ENCODE measurements at regions not wholly inside any gene's neighbourhood (a gene's known extent, or its start where the extent isn't known, plus 50 kb on each side); places are given as distances from the start of the nearest gene placed in this dataset.

- no peaks in the 10 kb centered on the region for H3K36me3 ChIP-seq
- no peak overlapping the region for H3K27ac ChIP-seq
- intact Hi-C loops (cut with DNase I) = no loop called here
- no peak overlapping the region for H3K9ac ChIP-seq (ENCODE audit: low read depth in 2 of 2, low read length in 2 of 2)
- no peaks in the 10 kb centered on the region for H3K9me3 ChIP-seq
- no peak overlapping the region for H3K4me3 ChIP-seq
- no peak for DNase-seq
- H3K4me1 ChIP-seq = no peaks in the 10 kb centered on the region
- no peaks in the 10 kb centered on the region for H3K27me3 ChIP-seq
- no peak for TF ChIP-seq CTCF (IDR thresholded peaks at IDR 0.05)
Measured at GRCh38 chr10:114885443-114885842, 52.6 kb upstream of the TRUB1 start.
